SK-N-SH treated with all-trans-retinoic acid at 6 μM for 48 hours (cell line): ENCODE measurements at regions not wholly inside any gene's neighbourhood (a gene's known extent, or its start where the extent isn't known, plus 50 kb on each side); places are given as distances from the start of the nearest gene placed in this dataset.

Source experiments
- ATAC-seq: fragments of 200-7000 bp; cut with Tn5 transposase; 3 replicates; pipeline ENCODE4 v1.9.1; 2020; ENCODE audit warnings: mild to moderate bottlenecking, moderate library complexity
- ARNTL ChIP-seq: fragments of 450-650 bp; formaldehyde crosslinking; IDR thresholded peaks from 2 replicates; pipeline ENCODE4 v1.5.0; 2020; ENCODE audit warnings: low read depth, mild to moderate bottlenecking, moderate library complexity, borderline replicate concordance
- BACH2 ChIP-seq: fragments of 250-450 bp; sonication (Bioruptor Pico); IDR thresholded peaks from 2 replicates; pipeline ENCODE4 v1.9.0; 2021; ENCODE audit warnings: mild to moderate bottlenecking, borderline replicate concordance
- CSDC2 ChIP-seq: fragments of 250-450 bp; sonication (Bioruptor Pico); IDR thresholded peaks from 2 replicates; pipeline ENCODE4 v1.5.0; 2020; ENCODE audit warnings: mild to moderate bottlenecking, moderate library complexity
- CSRNP3 ChIP-seq: fragments of 250-450 bp; sonication (Bioruptor Pico); IDR thresholded peaks from 2 replicates; pipeline ENCODE4 v1.5.1; 2021; ENCODE audit warnings: mild to moderate bottlenecking, moderate library complexity
- ESRRG ChIP-seq: fragments of 250-450 bp; sonication (Bioruptor Pico); IDR thresholded peaks from 2 replicates; pipeline ENCODE4 v1.6.1; 2021; ENCODE audit warnings: mild to moderate bottlenecking
- GLIS3 ChIP-seq: fragments of 250-450 bp; sonication (Bioruptor Pico); IDR thresholded peaks from 2 replicates; pipeline ENCODE4 v1.5.0; 2020; ENCODE audit warnings: mild to moderate bottlenecking, moderate library complexity
- ISL1 ChIP-seq: fragments of 250-450 bp; sonication (Bioruptor Pico); IDR thresholded peaks from 2 replicates; pipeline ENCODE4 v2.1.2; 2022; ENCODE audit warnings: mild to moderate bottlenecking, moderate library complexity
- OSR1 ChIP-seq: fragments of 250-450 bp; sonication (Bioruptor Pico); IDR thresholded peaks from 2 replicates; pipeline ENCODE4 v1.8.0; 2022; ENCODE audit warnings: moderate library complexity, mild to moderate bottlenecking, inconsistent platforms
- PATZ1 ChIP-seq: fragments of 250-450 bp; sonication (Bioruptor Pico); IDR thresholded peaks from 2 replicates; pipeline ENCODE4 v1.8.0; 2020; ENCODE audit warnings: mild to moderate bottlenecking, moderate library complexity, borderline replicate concordance
- POU6F1 ChIP-seq: fragments of 250-450 bp; sonication (Bioruptor Pico); IDR thresholded peaks from 2 replicates; pipeline ENCODE4 v1.8.0; 2021; ENCODE audit warnings: low read depth, mild to moderate bottlenecking, moderate library complexity, borderline replicate concordance
- PPARA ChIP-seq: fragments of 250-450 bp; sonication (Bioruptor Pico); IDR thresholded peaks from 2 replicates; pipeline ENCODE4 v1.5.0; 2020; ENCODE audit warnings: mild to moderate bottlenecking, borderline replicate concordance
- SNAI2 ChIP-seq: fragments of 250-450 bp; sonication (Bioruptor Pico); IDR thresholded peaks from 2 replicates; pipeline ENCODE4 v1.5.0; 2020; ENCODE audit warnings: mild to moderate bottlenecking, moderate library complexity
- TCF4 ChIP-seq: fragments of 250-450 bp; sonication (Bioruptor Pico); IDR thresholded peaks from 2 replicates; pipeline ENCODE4 v1.8.0; 2021; ENCODE audit warnings: mild to moderate bottlenecking, moderate library complexity, borderline replicate concordance
- TOX ChIP-seq: fragments of 250-450 bp; sonication (Bioruptor Pico); IDR thresholded peaks from 2 replicates; pipeline ENCODE4 v1.8.0; 2021; ENCODE audit warnings: mild to moderate bottlenecking, moderate library complexity, borderline replicate concordance
- ZC3H10 ChIP-seq: fragments of 250-450 bp; sonication (Bioruptor Pico); IDR thresholded peaks from 2 replicates; pipeline ENCODE4 v1.5.1; 2021; ENCODE audit warnings: mild to moderate bottlenecking, moderate library complexity
- ZFP3 ChIP-seq: fragments of 250-450 bp; sonication (Bioruptor Pico); IDR thresholded peaks from 2 replicates; pipeline ENCODE4 v1.5.0; 2020; ENCODE audit warnings: mild to moderate bottlenecking, moderate library complexity
- ZFP30 ChIP-seq: fragments of 450-650 bp; formaldehyde crosslinking; IDR thresholded peaks from 2 replicates; pipeline ENCODE4 v1.5.0; 2022; ENCODE audit warnings: mild to moderate bottlenecking, moderate library complexity
- ZNF565 ChIP-seq: fragments of 450-650 bp; formaldehyde crosslinking; conservative IDR thresholded peaks from 2 replicates; pipeline ENCODE4 v1.5.0; 2020; ENCODE audit warnings: low read depth, mild to moderate bottlenecking, moderate library complexity
- ZNF70 ChIP-seq: fragments of 450-650 bp; formaldehyde crosslinking; IDR thresholded peaks from 2 replicates; pipeline ENCODE4 v1.5.0; 2020; ENCODE audit warnings: mild to moderate bottlenecking, moderate library complexity
- ZNF8 ChIP-seq: fragments of 450-650 bp; formaldehyde crosslinking; IDR thresholded peaks from 2 replicates; pipeline ENCODE4 v1.5.0; 2020; ENCODE audit warnings: mild to moderate bottlenecking, moderate library complexity

- ATAC-seq = no peak
- TF ChIP-seq ZNF8 (CRISPR knock-in tag) = no peak
- no peak for TF ChIP-seq CSRNP3 (CRISPR knock-in tag)
- no peak for TF ChIP-seq PPARA (CRISPR knock-in tag)
- TF ChIP-seq BACH2 (CRISPR knock-in tag) = no peak
- TF ChIP-seq ZNF565 (CRISPR knock-in tag) = no peak
- no peak for TF ChIP-seq OSR1
- TF ChIP-seq GLIS3 (CRISPR knock-in tag) = no peak
- TF ChIP-seq ARNTL (CRISPR knock-in tag) = no peak
- no peak for TF ChIP-seq ISL1
- TF ChIP-seq ZFP3 (CRISPR knock-in tag) = no peak
- no peak for TF ChIP-seq ZC3H10
- no peak for TF ChIP-seq POU6F1 (CRISPR knock-in tag)
- no peak for TF ChIP-seq ESRRG (CRISPR knock-in tag)
- no peak for TF ChIP-seq ZNF70 (CRISPR knock-in tag)
- no peak for TF ChIP-seq CSDC2 (CRISPR knock-in tag)
Measured at GRCh38 chr2:164285576-164285975, 335.7 kb downstream of the GRB14 start.

- ATAC-seq = no peak
- TF ChIP-seq PATZ1 = no peak
- TF ChIP-seq SNAI2 (CRISPR knock-in tag) = no peak
- TF ChIP-seq ESRRG (CRISPR knock-in tag) = no peak
- TF ChIP-seq ZFP30 (CRISPR knock-in tag) = no peak
- TF ChIP-seq GLIS3 (CRISPR knock-in tag) = no peak
- no peak for TF ChIP-seq BACH2 (CRISPR knock-in tag)
- TF ChIP-seq PPARA (CRISPR knock-in tag) = no peak
- TF ChIP-seq ISL1 = no peak
- TF ChIP-seq, all 23 proteins: peak for 0
Measured at GRCh38 chr2:164281896-164282295, 339.4 kb downstream of the GRB14 start.

- no peak for ATAC-seq
- no peak for TF ChIP-seq ZNF8 (CRISPR knock-in tag)
- TF ChIP-seq GLIS3 (CRISPR knock-in tag) = no peak
- TF ChIP-seq CSDC2 (CRISPR knock-in tag) = no peak
- TF ChIP-seq ZC3H10 = no peak
- no peak for TF ChIP-seq CSRNP3 (CRISPR knock-in tag)
- TF ChIP-seq ESRRG (CRISPR knock-in tag) = no peak
Measured at GRCh38 chr2:164275659-164276058, 345.6 kb downstream of the GRB14 start.

- TF ChIP-seq ZC3H10 (no peak), ESRRG (CRISPR knock-in tag) (no peak), GLIS3 (CRISPR knock-in tag) (no peak), ZNF8 (CRISPR knock-in tag) (no peak), CSDC2 (CRISPR knock-in tag) (no peak), ZNF565 (CRISPR knock-in tag) (no peak), ZNF70 (CRISPR knock-in tag) (no peak), TOX (no peak), ISL1 (no peak), ARNTL (CRISPR knock-in tag) (no peak), PATZ1 (no peak), ZFP3 (CRISPR knock-in tag) (no peak), ZFP30 (CRISPR knock-in tag) (no peak), POU6F1 (CRISPR knock-in tag) (no peak), TCF4 (CRISPR knock-in tag) (no peak), OSR1 (no peak)
- no peak for ATAC-seq
Measured at GRCh38 chr2:164260506-164260905, 360.8 kb downstream of the GRB14 start.
